ENCODE measurements at regions not wholly inside any gene's neighbourhood (a gene's known extent, or its start where the extent isn't known, plus 50 kb on each side); places are given as distances from the start of the nearest gene placed in this dataset.

- Histone ChIP-seq H3K4me3 (ENCODE audit: low read length) (no peak overlapping the region), H3K36me3 (ENCODE audit: insufficient read depth, low read length) (no peaks in the 10 kb centered on the region), H3F3A (ENCODE audit: insufficient read depth, low read length, poor library complexity, severe bottlenecking) (no peaks in the 10 kb centered on the region), H3K9ac (ENCODE audit: low read length) (no peak overlapping the region), H3K9me2 (ENCODE audit: insufficient read depth, low read length) (no peaks in the 10 kb centered on the region), H3K27ac (ENCODE audit: low read length) (no peak overlapping the region), H3K9me3 (ENCODE audit: low read length) (no peaks in the 10 kb centered on the region), H3K79me2 (replicated peaks; ENCODE audit: insufficient read depth, low read length) (no peaks in the 10 kb centered on the region), H3K4me2 (ENCODE audit: low read length) (no peak overlapping the region), H4K20me1 (ENCODE audit: insufficient read depth) (no peaks in the 10 kb centered on the region), H2AFZ (ENCODE audit: low read depth, low read length) (no peak overlapping the region), H3K27me3 (ENCODE audit: insufficient read depth, low read depth, low read length) (no peaks in the 10 kb centered on the region)
- TF ChIP-seq EP300 (conservative IDR thresholded peaks at IDR 0.05; ENCODE audit: poor library complexity, severe bottlenecking) (no peak), EZH2 (IDR thresholded peaks at IDR 0.05; ENCODE audit: borderline replicate concordance, insufficient read depth, low read length, poor library complexity, severe bottlenecking) (no peak), SMC3 (conservative IDR thresholded peaks at IDR 0.05; ENCODE audit: poor library complexity) (no peak), RAD21 (conservative IDR thresholded peaks at IDR 0.05) (no peak), REST (IDR thresholded peaks at IDR 0.05; ENCODE audit: borderline replicate concordance) (no peak), MXI1 (conservative IDR thresholded peaks at IDR 0.05; ENCODE audit: poor library complexity, severe bottlenecking) (no peak), TAF1 (IDR thresholded peaks at IDR 0.05; ENCODE audit: low read depth) (no peak), CTCF (IDR thresholded peaks at IDR 0.05; ENCODE audit: poor library complexity, severe bottlenecking) (no peak), POLR2AphosphoS5 (IDR thresholded peaks at IDR 0.05) (no peak)
Measured at GRCh38 chr1:25137521-25138395, 94.5 kb downstream of the SYF2 start.

DNA sequence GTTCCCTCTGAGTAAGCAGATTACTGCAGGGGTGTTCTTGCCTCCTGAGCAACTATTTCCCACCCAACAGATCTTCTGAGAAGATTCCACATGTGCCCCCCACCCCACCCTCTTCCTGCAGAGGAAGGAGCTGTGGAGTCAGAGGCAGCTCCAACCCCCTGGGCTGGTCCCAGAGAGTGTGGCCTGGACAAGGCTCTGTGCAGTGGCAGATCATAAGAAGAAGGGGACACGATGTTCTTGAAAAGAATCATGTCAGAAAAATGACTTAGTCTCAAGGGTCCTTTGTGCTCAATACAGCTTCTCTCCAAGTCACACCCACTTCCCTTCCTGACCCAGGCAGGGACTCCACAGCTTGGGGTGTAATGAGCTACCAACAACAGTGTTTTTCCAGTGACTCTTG lies 95.2 kb downstream of the SYF2 start:
- H3K27ac ChIP-seq (ENCODE audit: low read length): no peak overlapping the region

More for the DNA sequence above, 95.2 kb downstream of the SYF2 start:
- no peaks in the 10 kb centered on the region for H3K27me3 ChIP-seq (ENCODE audit: insufficient read depth, low read depth, low read length)
- TF ChIP-seq MXI1 (conservative IDR thresholded peaks at IDR 0.05; ENCODE audit: poor library complexity, severe bottlenecking) (no peak), EP300 (conservative IDR thresholded peaks at IDR 0.05; ENCODE audit: poor library complexity, severe bottlenecking) (no peak), CTCF (IDR thresholded peaks at IDR 0.05; ENCODE audit: poor library complexity, severe bottlenecking) (no peak)
- no peak overlapping the region for H3K9ac ChIP-seq (ENCODE audit: low read length)
- H4K20me1 ChIP-seq (ENCODE audit: insufficient read depth): no peaks in the 10 kb centered on the region
- H3K4me2 ChIP-seq (ENCODE audit: low read length): no peak overlapping the region
- no peaks in the 10 kb centered on the region for H3K9me2 ChIP-seq (ENCODE audit: insufficient read depth, low read length)
- no peak overlapping the region for H3K4me3 ChIP-seq (ENCODE audit: low read length)
- no peaks in the 10 kb centered on the region for H3K36me3 ChIP-seq (ENCODE audit: insufficient read depth, low read length)
- no peak overlapping the region for H2AFZ ChIP-seq (ENCODE audit: low read depth, low read length)
- no peaks in the 10 kb centered on the region for H3K9me3 ChIP-seq (ENCODE audit: low read length)
- H3K79me2 ChIP-seq (replicated peaks; ENCODE audit: insufficient read depth, low read length): no peaks in the 10 kb centered on the region
- no peaks in the 10 kb centered on the region for H3F3A ChIP-seq (ENCODE audit: insufficient read depth, low read length, poor library complexity, severe bottlenecking)
